ENCODE measurements at regions not wholly inside any gene's neighbourhood (a gene's known extent, or its start where the extent isn't known, plus 50 kb on each side); places are given as distances from the start of the nearest gene placed in this dataset.

GRCh38 chr22:27558658-27559371 lies 242.7 kb downstream of the MN1 start:
- peaks cover 4% of the 10 kb centered on the region for H3K27me3 ChIP-seq (ENCODE audit: control insufficient read depth, extremely low read depth, insufficient read depth, low read length)
- TF ChIP-seq EZH2 (IDR thresholded peaks at IDR 0.05; ENCODE audit: low read length), result no peak
- TF ChIP-seq, protein P1, sequence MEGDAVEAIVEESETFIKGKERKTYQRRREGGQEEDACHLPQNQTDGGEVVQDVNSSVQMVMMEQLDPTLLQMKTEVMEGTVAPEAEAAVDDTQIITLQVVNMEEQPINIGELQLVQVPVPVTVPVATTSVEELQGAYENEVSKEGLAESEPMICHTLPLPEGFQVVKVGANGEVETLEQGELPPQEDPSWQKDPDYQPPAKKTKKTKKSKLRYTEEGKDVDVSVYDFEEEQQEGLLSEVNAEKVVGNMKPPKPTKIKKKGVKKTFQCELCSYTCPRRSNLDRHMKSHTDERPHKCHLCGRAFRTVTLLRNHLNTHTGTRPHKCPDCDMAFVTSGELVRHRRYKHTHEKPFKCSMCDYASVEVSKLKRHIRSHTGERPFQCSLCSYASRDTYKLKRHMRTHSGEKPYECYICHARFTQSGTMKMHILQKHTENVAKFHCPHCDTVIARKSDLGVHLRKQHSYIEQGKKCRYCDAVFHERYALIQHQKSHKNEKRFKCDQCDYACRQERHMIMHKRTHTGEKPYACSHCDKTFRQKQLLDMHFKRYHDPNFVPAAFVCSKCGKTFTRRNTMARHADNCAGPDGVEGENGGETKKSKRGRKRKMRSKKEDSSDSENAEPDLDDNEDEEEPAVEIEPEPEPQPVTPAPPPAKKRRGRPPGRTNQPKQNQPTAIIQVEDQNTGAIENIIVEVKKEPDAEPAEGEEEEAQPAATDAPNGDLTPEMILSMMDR (optimal IDR thresholded peaks at IDR 0.05 in 1 of 3, IDR thresholded peaks at IDR 0.05 in 1 of 3, conservative IDR thresholded peaks at IDR 0.05 in 1 of 3; ENCODE audit: extremely low read depth in 1 of 3, insufficient read depth in 2 of 3, low read length in 3 of 3), result no peak
- H3K36me3 ChIP-seq (ENCODE audit: control insufficient read depth in 2 of 2, extremely low read depth in 1 of 2, insufficient read depth in 2 of 2, low read length in 2 of 2), result no peaks in the 10 kb centered on the region
- peaks cover 4% of the 10 kb centered on the region for H3K4me1 ChIP-seq (ENCODE audit: control insufficient read depth, extremely low read depth, insufficient read depth, low read length)
- no peak overlapping the region for H3K4me2 ChIP-seq (ENCODE audit: control insufficient read depth, extremely low read depth, insufficient read depth, low read depth, low read length)
- no peaks in the 10 kb centered on the region for H4K20me1 ChIP-seq (ENCODE audit: control insufficient read depth, extremely low read depth, insufficient read depth, low read length)
- H2AFZ ChIP-seq (ENCODE audit: control insufficient read depth, low read length), result no peak overlapping the region
- no peaks in the 10 kb centered on the region for H3K79me2 ChIP-seq (ENCODE audit: control insufficient read depth, insufficient read depth, low read length)
- DNase-seq (ENCODE audit: low read depth, low spot score) (no peak), FAIRE-seq (no peak)
- dilution Hi-C loops (cut with MboI; ENCODE audit: extremely low pct_ligation_motif_present, low sequenced_read_pairs), result no loop called here
- H3K9me1 ChIP-seq (ENCODE audit: control insufficient read depth, extremely low read depth, insufficient read depth, low read length), result no peaks in the 10 kb centered on the region
- H3K9ac ChIP-seq (ENCODE audit: control insufficient read depth, extremely low read depth, insufficient read depth, low read length), result no peak overlapping the region
- no peaks in the 10 kb centered on the region for H3K9me3 ChIP-seq (ENCODE audit: control insufficient read depth, low read depth, low read length)
- no peak overlapping the region for H3K27ac ChIP-seq (ENCODE audit: control insufficient read depth, insufficient read depth, low read length)
- H3K4me3 ChIP-seq (ENCODE audit: control insufficient read depth in 2 of 3, extremely low read depth in 1 of 3, insufficient read depth in 2 of 3, low read depth in 1 of 3, low read length in 3 of 3), result no peak overlapping the region

GRCh38 chr22:27560781-27561180 lies 240.8 kb downstream of the MN1 start:
- Histone ChIP-seq H2AFZ (ENCODE audit: control insufficient read depth, low read length) (no peak overlapping the region), H3K4me1 (ENCODE audit: control insufficient read depth, extremely low read depth, insufficient read depth, low read length) (no peaks in the 10 kb centered on the region), H3K27ac (ENCODE audit: control insufficient read depth, insufficient read depth, low read length) (no peak overlapping the region), H4K20me1 (ENCODE audit: control insufficient read depth, extremely low read depth, insufficient read depth, low read length) (no peaks in the 10 kb centered on the region), H3K9me3 (ENCODE audit: control insufficient read depth, low read depth, low read length) (no peaks in the 10 kb centered on the region), H3K9ac (ENCODE audit: control insufficient read depth, extremely low read depth, insufficient read depth, low read length) (no peak overlapping the region), H3K36me3 (ENCODE audit: control insufficient read depth in 2 of 2, extremely low read depth in 1 of 2, insufficient read depth in 2 of 2, low read length in 2 of 2) (no peaks in the 10 kb centered on the region), H3K4me3 (ENCODE audit: control insufficient read depth in 2 of 3, extremely low read depth in 1 of 3, insufficient read depth in 2 of 3, low read depth in 1 of 3, low read length in 3 of 3) (no peak overlapping the region), H3K27me3 (ENCODE audit: control insufficient read depth, extremely low read depth, insufficient read depth, low read length) (peaks cover 4% of the 10 kb centered on the region), H3K9me1 (ENCODE audit: control insufficient read depth, extremely low read depth, insufficient read depth, low read length) (no peaks in the 10 kb centered on the region), H3K79me2 (ENCODE audit: control insufficient read depth, insufficient read depth, low read length) (no peaks in the 10 kb centered on the region), H3K4me2 (ENCODE audit: control insufficient read depth, extremely low read depth, insufficient read depth, low read depth, low read length) (no peak overlapping the region)
- DNase-seq (ENCODE audit: low read depth, low spot score) (no peak), FAIRE-seq (no peak)
- dilution Hi-C loops (cut with MboI; ENCODE audit: extremely low pct_ligation_motif_present, low sequenced_read_pairs), result no loop called here
- no peak for TF ChIP-seq EZH2 (IDR thresholded peaks at IDR 0.05; ENCODE audit: low read length)
- TF ChIP-seq, protein P1 (optimal IDR thresholded peaks at IDR 0.05 in 1 of 3, IDR thresholded peaks at IDR 0.05 in 1 of 3, conservative IDR thresholded peaks at IDR 0.05 in 1 of 3; ENCODE audit: extremely low read depth in 1 of 3, insufficient read depth in 2 of 3, low read length in 3 of 3), result no peak

Data from keratinocyte (primary cell).